ENCODE measurements at regions not wholly inside any gene's neighbourhood (a gene's known extent, or its start where the extent isn't known, plus 50 kb on each side); places are given as distances from the start of the nearest gene placed in this dataset.

DNA sequence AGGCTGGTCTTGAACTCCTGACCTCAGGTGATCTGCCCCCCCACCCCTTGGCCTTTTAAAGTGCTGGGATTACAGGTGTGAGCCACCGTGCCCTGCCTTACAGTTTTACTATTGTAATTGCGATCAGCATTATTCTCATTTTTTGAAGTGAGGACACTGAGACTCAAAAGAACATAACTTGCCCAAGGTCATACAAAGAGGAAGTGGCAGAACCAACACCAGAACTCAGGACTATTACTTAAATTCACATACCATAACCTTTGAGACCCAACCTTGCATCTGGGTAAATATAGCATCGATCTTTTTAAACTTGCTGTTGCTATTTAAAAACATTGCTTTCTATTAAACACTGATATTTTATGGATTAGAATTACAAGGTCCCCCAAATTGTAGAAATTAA lies 54.2 kb downstream of the FOXI1 start:
- DNase-seq = no peak

DNA sequence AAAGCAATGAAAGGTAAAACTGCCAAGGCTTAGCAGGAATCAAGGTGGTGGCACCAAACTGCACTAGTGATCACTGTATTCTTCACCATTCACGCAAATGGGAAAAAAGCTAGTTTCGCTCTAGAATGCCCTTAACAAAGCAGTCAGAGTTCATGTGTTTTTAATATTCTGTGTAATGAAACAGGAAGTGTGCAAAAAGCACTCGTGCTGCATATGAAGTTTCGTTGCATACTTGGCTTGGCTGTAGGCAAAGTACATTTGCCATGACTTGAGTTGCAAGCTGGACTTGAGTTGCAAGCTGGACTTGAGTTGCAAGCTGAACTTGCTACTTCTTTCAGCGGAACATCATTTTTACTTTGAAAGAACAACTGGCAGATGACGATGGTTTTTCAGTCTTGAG lies 55.4 kb downstream of the FOXI1 start:
- no peak for DNase-seq

DNA sequence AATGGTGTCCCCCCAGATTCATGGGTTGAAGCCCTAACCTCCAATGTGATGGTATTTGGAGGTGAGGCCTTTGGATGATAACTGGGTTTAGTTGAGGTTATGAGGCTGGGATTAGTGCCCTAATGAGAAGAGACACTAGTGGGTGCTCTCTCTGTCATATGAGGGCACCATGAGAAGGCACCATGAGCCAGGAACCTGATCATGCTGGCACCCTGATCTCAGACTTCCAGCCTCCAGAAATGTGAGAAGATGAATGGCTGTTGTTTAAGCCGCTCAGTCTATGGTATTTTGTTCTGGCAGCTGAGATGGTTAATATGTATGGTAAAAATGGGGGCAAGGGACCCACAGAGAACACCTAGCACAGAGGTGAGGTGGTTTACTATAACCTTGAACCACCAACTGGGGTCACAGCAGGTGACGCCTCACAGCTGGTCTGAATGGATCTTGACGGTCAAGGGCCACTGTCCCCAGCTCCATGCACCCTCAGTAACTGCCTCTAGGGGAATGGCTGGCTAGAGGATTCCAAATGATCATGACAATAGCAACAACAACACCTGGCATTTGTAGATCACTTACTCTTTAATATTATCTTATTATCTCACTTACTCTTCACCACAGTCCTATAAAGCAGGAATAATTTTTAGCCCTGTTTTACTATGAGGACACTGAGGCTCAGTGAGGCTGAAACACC lies 57.1 kb downstream of the FOXI1 start:
- DNase-seq = no peak

DNA sequence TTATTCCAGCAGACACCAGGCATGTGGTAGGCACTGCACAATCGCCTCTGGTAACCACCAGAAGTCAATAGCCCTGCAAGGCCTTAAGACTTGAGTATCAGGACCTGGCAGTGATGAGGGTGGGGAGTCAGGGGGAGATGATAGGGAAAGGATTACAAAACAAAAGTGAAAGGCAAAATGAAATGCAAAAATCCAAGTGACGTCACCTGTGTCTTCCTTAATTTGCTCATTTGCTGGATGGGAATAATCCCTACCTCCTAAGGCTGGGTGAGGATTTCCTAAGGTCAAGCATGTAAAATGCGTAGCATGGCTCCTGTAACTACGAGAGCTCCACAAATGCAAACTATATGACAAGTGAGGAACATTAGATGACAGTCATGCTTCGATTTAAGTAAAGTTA lies 58.4 kb downstream of the FOXI1 start:
- DNase-seq = no peak

DNA sequence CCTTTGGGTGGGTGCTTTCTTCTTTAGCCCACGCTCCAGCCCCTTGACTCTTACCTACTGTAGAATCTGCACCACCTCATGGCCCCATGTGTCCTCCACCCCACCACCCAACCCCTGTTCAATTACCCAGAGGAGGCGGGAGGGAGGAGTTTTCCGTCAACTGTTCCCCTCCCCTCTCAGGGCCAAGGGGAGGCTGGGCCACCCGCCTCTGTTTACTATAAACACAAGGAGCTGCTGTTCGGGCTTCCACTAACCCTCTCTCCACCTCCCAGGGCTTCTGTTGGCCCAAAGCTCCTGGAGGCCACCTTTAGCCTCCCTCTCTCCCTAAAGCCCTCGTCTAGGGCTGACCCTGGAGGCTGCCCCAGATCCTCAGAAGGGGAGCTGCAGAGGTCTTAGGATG lies 59.2 kb downstream of the FOXI1 start:
- DNase-seq = no peak

DNA sequence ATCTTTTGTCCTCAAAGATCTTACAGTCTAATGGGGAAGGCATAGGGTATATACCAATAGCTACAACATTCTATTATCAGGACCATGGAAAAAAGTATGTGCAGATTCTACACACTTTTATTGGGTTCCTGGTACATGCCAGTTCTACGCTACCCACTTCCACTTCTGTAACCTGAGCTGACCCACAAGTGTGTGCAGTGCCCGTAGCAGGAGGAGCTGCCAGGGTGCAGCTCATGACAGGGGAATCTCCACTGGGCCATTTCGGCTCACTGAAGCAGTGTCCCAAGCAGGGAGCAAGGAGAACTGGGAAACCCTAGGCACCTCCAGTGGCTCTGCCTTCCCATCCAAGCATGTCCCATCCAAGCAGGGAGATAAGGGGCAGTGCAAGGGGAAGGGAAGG lies 60.4 kb downstream of the FOXI1 start:
- DNase-seq = no peak

DNA sequence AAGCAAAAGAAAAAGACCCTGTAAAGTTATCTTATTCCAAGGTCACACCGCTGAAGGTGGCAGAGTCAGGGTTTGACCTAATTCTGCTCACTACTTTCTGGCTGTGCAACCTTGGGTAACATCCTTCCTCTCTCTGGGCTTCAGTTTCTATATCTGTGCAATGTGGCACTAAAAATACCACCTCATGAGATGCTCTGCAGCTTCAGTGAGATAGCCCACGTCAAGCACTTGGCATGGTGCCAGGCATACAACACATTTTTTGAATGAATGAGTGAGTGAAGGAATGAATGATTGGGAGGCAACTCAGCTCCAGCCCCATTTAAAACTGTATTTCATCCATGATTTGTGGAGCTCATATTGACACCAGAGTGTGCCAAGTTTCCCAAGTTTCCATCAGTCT lies 62.3 kb downstream of the FOXI1 start:
- DNase-seq = no peak

DNA sequence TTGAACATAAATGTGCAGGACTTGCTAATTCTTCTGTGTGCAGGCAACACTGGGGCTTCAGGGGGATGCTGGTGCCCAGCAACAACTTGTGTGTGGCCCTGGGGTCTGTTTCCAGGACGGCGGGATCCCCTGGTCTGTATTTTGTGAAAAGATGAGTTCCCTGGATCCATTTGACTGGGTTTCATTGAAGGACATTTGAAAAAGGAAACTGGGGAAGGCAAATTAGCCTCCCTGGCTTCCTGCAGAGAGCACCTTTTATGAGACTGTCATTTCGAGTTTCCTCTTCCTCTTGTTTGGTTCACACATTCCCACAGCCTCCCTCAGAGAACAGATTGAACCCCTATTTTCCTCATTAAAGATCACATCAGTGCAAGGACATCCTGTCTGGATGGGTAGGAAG lies 63.1 kb downstream of the FOXI1 start:
- no peak for DNase-seq

DNA sequence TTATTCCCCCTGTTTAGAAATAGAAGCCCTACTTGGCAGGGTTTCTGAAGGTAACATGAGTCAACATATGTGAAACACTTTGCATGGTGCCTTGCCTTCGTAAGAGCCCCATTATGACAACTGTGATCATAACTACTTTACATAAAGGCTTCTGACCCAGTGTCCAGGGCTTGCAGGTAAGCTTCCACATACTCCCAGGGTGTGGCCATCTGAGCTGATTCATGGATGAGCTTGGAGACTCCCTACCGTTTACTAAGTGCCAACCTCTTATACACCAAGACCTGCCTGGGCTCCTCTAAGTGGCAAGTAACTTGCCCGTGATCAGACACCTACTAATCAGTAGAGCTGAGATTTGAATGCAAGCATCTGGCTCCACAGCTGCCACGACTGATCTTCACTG lies 62.8 kb upstream of the C5orf58 start:
- peak in 1 of 3 experiments; percentile 42 for DNase-seq

DNA sequence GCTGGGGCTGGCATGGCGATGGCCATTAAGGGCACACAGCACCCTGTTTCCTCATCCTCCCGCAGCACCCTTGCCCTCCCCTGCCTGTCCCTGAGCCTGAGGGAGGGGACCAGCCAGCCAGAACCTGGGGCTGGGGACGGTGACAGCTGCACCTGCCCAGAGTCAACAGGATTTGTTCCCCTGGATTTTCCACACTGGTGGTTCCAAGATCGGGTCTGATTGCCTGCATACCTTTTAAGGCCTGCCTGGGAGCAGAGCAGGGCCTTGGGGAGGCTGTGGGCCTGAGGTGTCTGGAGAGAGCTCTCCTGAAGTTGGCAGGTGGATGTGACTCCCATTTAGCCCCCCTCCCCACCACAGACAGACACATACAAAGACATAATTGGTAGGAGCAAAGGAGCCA lies 61.0 kb upstream of the C5orf58 start:
- DNase-seq = no peak

DNA sequence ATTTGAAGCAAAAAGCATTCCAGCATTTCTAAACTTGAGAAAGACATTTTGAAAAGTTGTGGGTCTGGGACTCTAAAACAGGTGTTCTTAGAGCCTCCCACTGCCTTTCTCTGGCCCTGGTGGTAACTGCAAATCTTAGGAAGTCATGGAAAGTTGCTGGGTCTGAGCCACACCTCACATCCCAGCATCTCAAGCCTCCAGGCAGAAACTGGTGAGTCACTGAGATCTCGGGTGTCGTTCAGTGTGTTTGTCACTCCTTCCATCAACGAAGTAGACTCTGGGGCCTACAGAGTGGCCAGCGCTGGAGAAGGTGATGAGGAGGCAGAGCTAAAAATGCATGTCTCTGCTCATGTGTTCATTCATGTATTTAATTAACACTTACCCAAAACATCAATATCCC lies 59.6 kb upstream of the C5orf58 start:
- no peak for DNase-seq

DNA sequence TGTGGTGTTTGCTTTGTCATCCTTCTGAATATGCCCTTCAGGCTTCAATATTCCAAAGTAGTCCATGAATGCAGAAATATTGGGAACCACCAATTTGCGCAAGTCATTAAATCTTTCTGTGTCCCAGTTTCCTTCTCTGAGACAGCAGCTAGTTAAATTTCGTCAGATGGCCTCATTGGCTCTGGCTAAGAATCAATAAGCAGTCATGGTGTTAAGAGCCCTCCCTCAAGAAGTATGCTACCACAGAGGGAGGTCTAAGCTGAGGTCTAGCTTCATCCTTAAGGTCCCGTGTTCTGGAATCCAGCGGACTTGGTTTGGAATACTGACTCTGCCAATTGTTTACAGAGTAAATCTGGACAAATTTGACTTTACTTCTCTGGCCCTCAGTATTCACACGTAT lies 59.1 kb upstream of the C5orf58 start:
- DNase-seq = no peak

DNA sequence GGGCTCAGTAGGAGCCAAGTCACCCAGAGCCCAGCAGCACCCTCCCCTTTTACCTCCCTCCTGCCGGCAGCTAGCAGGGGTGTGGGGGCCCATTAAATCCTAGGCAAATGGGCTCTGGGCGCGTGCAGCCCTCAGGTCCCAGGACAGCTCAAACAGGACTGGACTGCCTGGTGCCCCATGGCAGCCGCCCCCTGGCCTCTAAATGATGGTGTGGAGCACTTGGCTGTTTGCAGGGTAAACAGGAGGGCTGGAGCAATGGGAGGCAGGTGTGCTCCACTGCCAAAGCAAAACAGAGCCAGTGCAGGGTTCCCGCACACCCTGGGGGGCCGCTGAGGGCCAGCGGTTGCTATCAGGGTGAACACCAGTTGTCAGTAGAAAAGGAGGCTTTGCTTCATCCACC lies 55.9 kb upstream of the C5orf58 start:
- no peak for DNase-seq

DNA sequence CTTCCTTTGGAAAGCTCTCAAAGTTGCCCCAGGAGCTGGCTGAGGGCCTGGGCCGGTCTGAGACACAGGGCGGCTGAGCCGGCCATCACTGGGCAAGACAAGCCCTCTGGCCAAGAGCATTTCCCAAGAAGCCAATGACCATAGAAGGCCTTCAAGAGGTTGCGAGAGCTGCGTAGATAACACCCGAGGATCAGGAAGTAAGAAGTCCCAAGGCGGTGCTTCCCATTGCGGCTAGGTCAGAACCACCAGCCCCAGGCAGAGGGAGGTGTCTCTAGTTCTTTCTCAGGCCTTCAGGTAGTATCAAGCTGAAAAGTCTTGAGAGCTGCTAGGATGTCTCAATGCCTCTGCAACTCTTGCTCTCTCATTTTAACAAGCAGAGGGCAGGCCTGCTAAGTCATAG lies 54.0 kb upstream of the C5orf58 start:
- no peak for DNase-seq

DNA sequence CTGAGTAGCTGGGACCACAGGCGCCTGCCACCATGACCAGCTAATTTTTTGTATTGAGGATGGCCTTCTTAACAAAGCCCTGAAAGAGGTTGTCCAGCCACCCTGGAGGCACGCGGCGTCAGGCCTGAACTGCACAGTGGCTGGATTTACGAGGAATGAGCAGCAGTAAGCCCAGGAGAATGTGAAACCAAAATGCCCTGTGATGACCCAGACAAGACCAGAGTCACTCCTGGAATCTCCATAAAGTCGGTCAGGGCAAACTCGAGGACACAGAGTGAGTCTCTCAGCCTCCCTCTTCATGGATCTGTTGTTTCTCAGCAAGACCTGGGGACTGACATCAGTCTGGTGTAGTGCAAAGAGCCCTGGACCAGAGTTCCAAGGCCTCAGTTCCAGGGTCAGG lies 53.2 kb upstream of the C5orf58 start:
- no peak for DNase-seq

DNA sequence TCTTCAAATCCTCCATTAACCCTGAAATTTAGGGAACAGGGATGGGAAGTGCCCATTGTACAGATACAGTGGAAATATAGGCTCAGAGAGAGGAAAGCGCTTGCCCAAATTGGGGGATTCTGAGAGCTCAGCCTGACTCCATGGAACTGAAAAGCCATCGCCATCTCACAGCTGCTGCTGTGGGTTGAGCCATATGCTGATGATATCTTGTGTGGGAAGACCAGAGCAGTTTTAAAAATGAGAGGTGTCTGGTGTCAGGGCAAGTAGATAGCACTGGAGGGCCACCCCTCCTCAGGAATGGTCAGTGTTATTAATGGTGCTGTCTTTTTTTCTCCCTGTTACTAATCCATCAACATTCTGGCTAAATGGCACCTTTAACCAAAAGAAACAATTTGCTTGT lies 50.9 kb upstream of the C5orf58 start:
- no peak for DNase-seq

DNA sequence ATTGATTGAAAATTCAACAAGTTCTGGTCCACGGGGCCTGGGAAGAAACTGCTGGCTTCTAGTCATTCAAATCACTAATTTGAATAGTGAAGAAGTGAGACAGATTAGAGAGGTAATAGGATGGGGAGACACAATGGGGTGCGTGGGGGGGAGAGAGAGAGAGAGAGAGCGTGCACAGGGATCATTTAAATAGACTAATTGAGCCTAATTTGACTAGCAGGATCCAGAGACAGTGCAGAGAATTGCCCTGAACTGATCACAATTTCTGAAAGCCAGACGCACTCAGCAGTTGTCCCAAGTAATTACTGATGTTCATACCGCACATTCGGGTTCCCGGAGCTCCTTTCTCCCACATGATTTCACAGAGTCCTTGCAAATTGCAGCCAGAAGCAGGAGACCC lies 50.3 kb upstream of the C5orf58 start:
- no peak for DNase-seq

Measured in NCI-H1417 (cell line).